ENCODE measurements at regions not wholly inside any gene's neighbourhood (a gene's known extent, or its start where the extent isn't known, plus 50 kb on each side); places are given as distances from the start of the nearest gene placed in this dataset.

GRCh38 chr2:187210726-187211125, 237.3 kb downstream of the CALCRL start:
- Histone ChIP-seq H3K36me3 (ENCODE audit: low read depth) (no peaks in the 10 kb centered on the region), H3K9me3 (ENCODE audit: severe bottlenecking) (no peaks in the 10 kb centered on the region), H3K27ac (ENCODE audit: poor library complexity, severe bottlenecking) (no peak overlapping the region), H3K27me3 (ENCODE audit: insufficient read depth, poor library complexity, severe bottlenecking) (no peaks in the 10 kb centered on the region), H3K4me3 (ENCODE audit: severe bottlenecking) (no peak overlapping the region), H3K4me1 (ENCODE audit: insufficient read depth, poor library complexity, severe bottlenecking) (no peaks in the 10 kb centered on the region)
- no peak for ATAC-seq (ENCODE audit: low read depth)
- no peak for DNase-seq (ENCODE audit: low spot score)
- TF ChIP-seq, protein P1, sequence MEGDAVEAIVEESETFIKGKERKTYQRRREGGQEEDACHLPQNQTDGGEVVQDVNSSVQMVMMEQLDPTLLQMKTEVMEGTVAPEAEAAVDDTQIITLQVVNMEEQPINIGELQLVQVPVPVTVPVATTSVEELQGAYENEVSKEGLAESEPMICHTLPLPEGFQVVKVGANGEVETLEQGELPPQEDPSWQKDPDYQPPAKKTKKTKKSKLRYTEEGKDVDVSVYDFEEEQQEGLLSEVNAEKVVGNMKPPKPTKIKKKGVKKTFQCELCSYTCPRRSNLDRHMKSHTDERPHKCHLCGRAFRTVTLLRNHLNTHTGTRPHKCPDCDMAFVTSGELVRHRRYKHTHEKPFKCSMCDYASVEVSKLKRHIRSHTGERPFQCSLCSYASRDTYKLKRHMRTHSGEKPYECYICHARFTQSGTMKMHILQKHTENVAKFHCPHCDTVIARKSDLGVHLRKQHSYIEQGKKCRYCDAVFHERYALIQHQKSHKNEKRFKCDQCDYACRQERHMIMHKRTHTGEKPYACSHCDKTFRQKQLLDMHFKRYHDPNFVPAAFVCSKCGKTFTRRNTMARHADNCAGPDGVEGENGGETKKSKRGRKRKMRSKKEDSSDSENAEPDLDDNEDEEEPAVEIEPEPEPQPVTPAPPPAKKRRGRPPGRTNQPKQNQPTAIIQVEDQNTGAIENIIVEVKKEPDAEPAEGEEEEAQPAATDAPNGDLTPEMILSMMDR (IDR thresholded peaks at IDR 0.05; ENCODE audit: poor library complexity, severe bottlenecking) = no peak

GRCh38 chr2:187208199-187208785, 239.8 kb downstream of the CALCRL start:
- Histone ChIP-seq H3K4me3 (ENCODE audit: severe bottlenecking) (no peak overlapping the region), H3K27ac (ENCODE audit: poor library complexity, severe bottlenecking) (no peak overlapping the region), H3K9me3 (ENCODE audit: severe bottlenecking) (no peaks in the 10 kb centered on the region), H3K36me3 (ENCODE audit: low read depth) (no peaks in the 10 kb centered on the region), H3K27me3 (ENCODE audit: insufficient read depth, poor library complexity, severe bottlenecking) (no peaks in the 10 kb centered on the region), H3K4me1 (ENCODE audit: insufficient read depth, poor library complexity, severe bottlenecking) (no peaks in the 10 kb centered on the region)
- no peak for ATAC-seq (ENCODE audit: low read depth)
- TF ChIP-seq, protein P1 (IDR thresholded peaks at IDR 0.05; ENCODE audit: poor library complexity, severe bottlenecking) = no peak
- no peak for DNase-seq (ENCODE audit: low spot score)

DNA sequence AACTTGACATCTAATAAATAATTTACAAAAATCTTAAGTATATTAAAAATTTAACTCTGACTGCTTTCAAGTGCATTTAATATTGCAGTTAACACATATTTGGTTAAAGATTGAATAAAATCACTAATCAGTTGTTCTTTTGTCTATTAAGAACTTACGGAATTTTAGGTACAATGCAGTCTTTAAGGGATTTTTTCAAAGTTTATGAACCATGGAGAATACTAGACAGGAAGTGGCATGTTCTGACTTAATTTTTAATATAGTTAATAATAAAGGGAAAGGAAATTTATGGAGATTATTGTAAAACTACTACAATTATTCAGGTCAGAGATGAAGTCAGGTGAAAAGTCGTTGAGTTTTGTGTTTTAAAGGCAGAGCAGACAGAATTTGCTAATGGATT, 240.9 kb downstream of the CALCRL start:
- H3K36me3 ChIP-seq (ENCODE audit: low read depth) = no peaks in the 10 kb centered on the region
- H3K27me3 ChIP-seq (ENCODE audit: insufficient read depth, poor library complexity, severe bottlenecking) = no peaks in the 10 kb centered on the region
- H3K9me3 ChIP-seq (ENCODE audit: severe bottlenecking) = no peaks in the 10 kb centered on the region
- no peak overlapping the region for H3K4me3 ChIP-seq (ENCODE audit: severe bottlenecking)
- TF ChIP-seq, protein P1 (IDR thresholded peaks at IDR 0.05; ENCODE audit: poor library complexity, severe bottlenecking) = no peak
- DNase-seq (ENCODE audit: low spot score) = no peak
- no peak overlapping the region for H3K27ac ChIP-seq (ENCODE audit: poor library complexity, severe bottlenecking)
- H3K4me1 ChIP-seq (ENCODE audit: insufficient read depth, poor library complexity, severe bottlenecking) = no peaks in the 10 kb centered on the region
- ATAC-seq (ENCODE audit: low read depth) = no peak

DNA sequence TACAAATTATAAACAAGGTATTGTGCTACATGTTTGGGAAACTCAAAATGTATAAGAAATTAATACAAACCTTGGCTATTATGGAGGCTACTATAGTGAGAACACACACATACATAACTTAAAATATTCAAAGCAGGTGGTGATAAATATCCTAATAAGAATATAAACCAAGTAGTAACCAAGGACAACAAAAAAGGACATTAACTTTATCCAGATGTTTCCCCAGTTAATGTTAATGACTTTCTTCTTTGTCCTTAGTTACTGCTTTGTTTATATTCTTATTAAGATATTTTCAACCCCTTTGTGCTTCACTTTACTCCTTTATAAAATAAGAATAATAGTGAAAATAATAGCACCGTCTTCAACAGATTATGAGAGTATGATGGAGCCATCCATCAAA, 241.6 kb downstream of the CALCRL start:
- no peak overlapping the region for H3K27ac ChIP-seq (ENCODE audit: poor library complexity, severe bottlenecking)
- no peaks in the 10 kb centered on the region for H3K9me3 ChIP-seq (ENCODE audit: severe bottlenecking)
- TF ChIP-seq, protein P1 (IDR thresholded peaks at IDR 0.05; ENCODE audit: poor library complexity, severe bottlenecking) = no peak
- H3K27me3 ChIP-seq (ENCODE audit: insufficient read depth, poor library complexity, severe bottlenecking) = no peaks in the 10 kb centered on the region
- no peak overlapping the region for H3K4me3 ChIP-seq (ENCODE audit: severe bottlenecking)
- DNase-seq (ENCODE audit: low spot score) = no peak
- no peak for ATAC-seq (ENCODE audit: low read depth)
- no peaks in the 10 kb centered on the region for H3K36me3 ChIP-seq (ENCODE audit: low read depth)
- H3K4me1 ChIP-seq (ENCODE audit: insufficient read depth, poor library complexity, severe bottlenecking) = no peaks in the 10 kb centered on the region

DNA sequence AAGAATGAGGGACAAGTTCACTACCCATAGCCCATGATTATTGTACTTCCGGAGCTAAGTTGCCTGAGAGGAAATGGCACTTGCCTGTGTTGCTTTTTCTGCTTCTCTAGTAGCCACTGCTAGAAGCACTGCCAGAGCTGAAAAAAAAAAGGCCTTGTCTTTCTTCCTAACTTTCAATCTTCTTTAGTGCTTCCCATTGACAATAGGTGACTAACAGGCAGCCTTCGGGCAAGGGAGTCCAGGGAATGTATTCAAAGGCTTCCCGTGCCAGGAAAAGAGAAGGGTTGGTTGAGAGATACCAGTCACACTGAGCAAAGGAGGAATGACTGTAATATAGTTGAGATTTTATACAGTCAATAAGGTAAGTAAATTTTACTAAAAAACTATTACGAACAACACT, 242.0 kb downstream of the CALCRL start:
- H3K27me3 ChIP-seq (ENCODE audit: insufficient read depth, poor library complexity, severe bottlenecking) = no peaks in the 10 kb centered on the region

More for the DNA sequence above, 242.0 kb downstream of the CALCRL start:
- DNase-seq (ENCODE audit: low spot score) (no peak), ATAC-seq (ENCODE audit: low read depth) (no peak)
- TF ChIP-seq, protein P1 (IDR thresholded peaks at IDR 0.05; ENCODE audit: poor library complexity, severe bottlenecking) = no peak
- no peaks in the 10 kb centered on the region for H3K4me1 ChIP-seq (ENCODE audit: insufficient read depth, poor library complexity, severe bottlenecking)
- H3K4me3 ChIP-seq (ENCODE audit: severe bottlenecking) = no peak overlapping the region
- H3K27ac ChIP-seq (ENCODE audit: poor library complexity, severe bottlenecking) = no peak overlapping the region
- H3K36me3 ChIP-seq (ENCODE audit: low read depth) = no peaks in the 10 kb centered on the region
- no peaks in the 10 kb centered on the region for H3K9me3 ChIP-seq (ENCODE audit: severe bottlenecking)
